IgD-negative memory B cell (primary cell): ENCODE measurements at regions not wholly inside any gene's neighbourhood (a gene's known extent, or its start where the extent isn't known, plus 50 kb on each side); places are given as distances from the start of the nearest gene placed in this dataset.

ENCODE experiments used
- H3K27ac Mint-ChIP-seq, 3 donors: one replicate each; pipeline ENCODE4 v1.8.0; 2020 to 2022; ENCODE audit warnings: mild to moderate bottlenecking in 3 of 3, mixed read lengths in 3 of 3, moderate library complexity in 1 of 3
- H3K27me3 Mint-ChIP-seq: one replicate; pipeline ENCODE4 v1.8.0; 2021; ENCODE audit warnings: mixed read lengths
- H3K36me3 Mint-ChIP-seq: one replicate; pipeline ENCODE4 v1.8.0; 2020; ENCODE audit warnings: mild to moderate bottlenecking, mixed read lengths
- H3K4me1 Mint-ChIP-seq, 3 donors: one replicate each; pipeline ENCODE4 v1.8.0; 2020 to 2022; ENCODE audit warnings: mixed read lengths in 3 of 3, mild to moderate bottlenecking in 1 of 3
- H3K4me3 Mint-ChIP-seq, 4 donors: one replicate each; pipeline ENCODE4 v1.8.0; 2020 to 2022; ENCODE audit warnings: mild to moderate bottlenecking in 4 of 4, mixed read lengths in 4 of 4, moderate library complexity in 3 of 4
- H3K9me3 Mint-ChIP-seq, 3 donors: one replicate each; pipeline ENCODE4 v1.8.0; 2020 to 2021; ENCODE audit warnings: mixed read lengths in 3 of 3, mild to moderate bottlenecking in 1 of 3

DNA sequence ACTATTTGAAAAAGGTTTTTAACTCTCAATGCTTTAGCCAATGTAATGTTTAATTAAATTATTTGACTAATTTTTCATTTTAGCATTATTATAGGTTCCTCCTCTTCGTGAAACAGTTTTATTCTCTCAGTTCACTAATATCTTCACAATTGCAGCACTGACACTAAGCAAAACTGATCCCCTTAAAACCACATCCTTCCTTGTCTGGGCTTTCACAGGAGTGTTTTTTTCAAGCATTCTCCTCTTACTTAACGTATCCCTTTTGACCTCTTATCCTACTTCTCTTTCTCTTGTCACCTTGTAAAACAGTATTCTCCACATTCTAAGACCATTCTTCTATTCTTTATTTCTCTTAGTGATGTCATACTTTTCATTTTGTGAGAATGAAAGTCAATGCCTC lies 112.8 kb downstream of the DSC3 start:
- Mint-ChIP-seq H3K36me3 (no peaks in the 10 kb centered on the region), H3K9me3 (peaks cover 0 to 19% (median 4%) of the 10 kb centered on the region in 3 donors), H3K27me3 (no peaks in the 10 kb centered on the region), H3K4me3 (no peak overlapping the region), H3K27ac (no peak overlapping the region), H3K4me1 (no peaks in the 10 kb centered on the region)

GRCh38 chr18:30929065-30929464 lies 113.5 kb downstream of the DSC3 start:
- Mint-ChIP-seq H3K27ac (no peak overlapping the region), H3K4me3 (no peak overlapping the region), H3K9me3 (peaks cover 0 to 24% (median 7%) of the 10 kb centered on the region in 3 donors), H3K27me3 (no peaks in the 10 kb centered on the region), H3K4me1 (no peaks in the 10 kb centered on the region), H3K36me3 (no peaks in the 10 kb centered on the region)

GRCh38 chr18:30927517-30928075 lies 114.9 kb downstream of the DSC3 start:
- Mint-ChIP-seq H3K9me3 (peaks cover 0 to 19% (median 7%) of the 10 kb centered on the region in 3 donors), H3K36me3 (no peaks in the 10 kb centered on the region), H3K27me3 (no peaks in the 10 kb centered on the region), H3K4me3 (no peak overlapping the region), H3K4me1 (no peaks in the 10 kb centered on the region), H3K27ac (no peak overlapping the region)

GRCh38 chr18:30927042-30927441 lies 115.5 kb downstream of the DSC3 start:
- H3K4me3 Mint-ChIP-seq: no peak overlapping the region
- no peaks in the 10 kb centered on the region for H3K36me3 Mint-ChIP-seq
- no peaks in the 10 kb centered on the region for H3K4me1 Mint-ChIP-seq
- H3K9me3 Mint-ChIP-seq: peaks cover 0 to 15% (median 7%) of the 10 kb centered on the region in 3 donors
- H3K27me3 Mint-ChIP-seq: no peaks in the 10 kb centered on the region
- H3K27ac Mint-ChIP-seq: no peak overlapping the region

DNA sequence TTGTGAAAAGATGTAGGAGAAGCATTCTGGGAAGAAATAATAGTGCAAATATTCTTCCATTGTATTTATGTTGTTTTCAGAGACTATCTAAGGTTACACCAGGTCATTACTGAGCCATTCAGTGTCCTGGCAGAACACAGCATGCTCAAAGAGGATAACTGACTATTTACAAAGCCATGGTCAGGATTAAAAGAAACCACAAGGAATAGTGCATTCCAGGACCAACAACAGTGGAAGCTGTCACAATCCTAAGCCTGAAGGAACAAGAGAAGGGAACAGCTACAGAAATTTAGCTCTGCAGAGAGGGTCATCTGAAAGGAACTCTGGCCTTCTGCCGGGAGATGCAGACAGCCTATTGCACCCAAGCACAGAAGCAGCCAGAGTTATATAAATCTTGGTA lies 116.7 kb downstream of the DSC3 start:
- no peaks in the 10 kb centered on the region for H3K36me3 Mint-ChIP-seq
- no peaks in the 10 kb centered on the region for H3K4me1 Mint-ChIP-seq
- H3K27ac Mint-ChIP-seq: no peak overlapping the region
- no peak overlapping the region for H3K4me3 Mint-ChIP-seq
- no peaks in the 10 kb centered on the region for H3K27me3 Mint-ChIP-seq
- H3K9me3 Mint-ChIP-seq: peaks cover 0 to 14% (median 7%) of the 10 kb centered on the region in 3 donors

GRCh38 chr18:30920757-30921156 lies 121.8 kb downstream of the DSC3 start:
- Mint-ChIP-seq H3K36me3 (no peaks in the 10 kb centered on the region), H3K27me3 (no peaks in the 10 kb centered on the region), H3K4me3 (no peak overlapping the region), H3K4me1 (no peaks in the 10 kb centered on the region), H3K27ac (no peak overlapping the region), H3K9me3 (peaks cover 0 to 7% (median 5%) of the 10 kb centered on the region in 3 donors)

DNA sequence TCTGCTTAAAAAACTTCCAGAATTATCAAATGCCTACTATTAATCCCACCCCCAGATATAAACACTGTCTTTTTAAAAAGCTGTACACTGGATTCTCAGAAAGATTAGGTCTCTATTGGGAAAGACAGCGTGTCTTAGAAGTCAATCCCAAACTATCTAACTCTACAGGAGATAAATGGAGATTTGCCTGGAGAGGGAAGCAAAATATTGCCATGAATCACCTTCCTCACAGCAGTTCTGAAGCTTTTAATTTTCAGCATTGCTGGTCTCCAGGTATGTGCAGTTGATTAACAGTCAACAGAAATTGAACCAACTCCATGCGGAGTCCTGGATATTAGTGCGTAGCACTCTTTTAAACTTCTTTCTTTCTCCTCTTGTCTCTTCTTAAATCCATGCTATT lies 122.2 kb downstream of the DSC3 start:
- no peaks in the 10 kb centered on the region for H3K4me1 Mint-ChIP-seq
- no peaks in the 10 kb centered on the region for H3K36me3 Mint-ChIP-seq
- H3K9me3 Mint-ChIP-seq: peaks cover 2 to 7% (median 5%) of the 10 kb centered on the region in 3 donors
- H3K4me3 Mint-ChIP-seq: no peak overlapping the region
- no peaks in the 10 kb centered on the region for H3K27me3 Mint-ChIP-seq
- H3K27ac Mint-ChIP-seq: no peak overlapping the region

DNA sequence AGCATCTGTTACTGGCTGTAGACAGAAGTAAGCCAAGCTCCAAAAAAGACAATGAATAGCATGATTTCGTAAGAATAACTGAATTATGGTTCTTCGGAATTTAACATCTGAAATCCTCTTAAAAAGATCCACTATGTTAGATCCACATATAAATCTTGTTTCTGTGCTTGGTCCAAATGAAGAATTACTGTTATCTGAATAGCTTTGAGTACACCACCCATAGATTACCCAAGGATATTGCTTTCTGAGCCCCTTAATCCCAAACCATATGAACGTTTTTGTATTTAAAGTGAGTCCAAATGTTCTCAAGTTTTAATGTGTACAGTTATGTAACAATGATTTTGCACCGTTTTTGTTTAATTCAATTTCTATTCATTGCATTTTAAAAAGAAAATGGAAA lies 124.9 kb downstream of the DSC3 start:
- H3K4me3 Mint-ChIP-seq: no peak overlapping the region
- no peaks in the 10 kb centered on the region for H3K36me3 Mint-ChIP-seq
- no peaks in the 10 kb centered on the region for H3K27me3 Mint-ChIP-seq
- no peaks in the 10 kb centered on the region for H3K4me1 Mint-ChIP-seq
- H3K9me3 Mint-ChIP-seq: peaks cover 0 to 4% (median 2%) of the 10 kb centered on the region in 3 donors
- no peak overlapping the region for H3K27ac Mint-ChIP-seq

DNA sequence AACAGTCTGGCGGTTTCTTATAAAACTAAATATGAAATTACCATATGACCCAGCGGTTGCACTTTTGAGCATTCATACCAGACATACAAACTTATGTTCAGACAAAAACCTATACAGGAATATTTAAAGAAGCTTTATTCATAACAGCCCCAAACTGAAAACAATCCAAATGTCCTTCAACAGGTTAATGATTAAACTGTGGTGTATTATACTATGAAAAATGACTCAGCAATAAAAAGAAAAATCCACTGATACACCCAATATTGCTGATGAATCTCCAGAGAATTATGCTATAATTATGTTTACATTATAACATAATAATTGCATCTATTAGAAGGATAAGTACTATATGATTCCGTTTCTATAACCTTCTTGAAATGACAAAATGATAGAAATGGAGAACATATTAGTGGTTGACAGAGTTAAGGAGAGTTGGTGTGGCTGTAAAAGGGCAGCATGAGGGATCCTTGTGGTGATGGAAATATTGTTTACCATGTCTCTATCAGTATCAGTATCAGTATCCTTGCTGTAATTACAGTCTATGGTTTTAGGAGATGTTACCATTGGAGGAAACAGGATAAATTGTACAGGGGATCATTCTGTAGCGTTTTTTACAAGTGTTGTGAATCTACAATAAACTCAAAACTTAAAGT lies 127.1 kb downstream of the DSC3 start:
- no peaks in the 10 kb centered on the region for H3K4me1 Mint-ChIP-seq
- no peaks in the 10 kb centered on the region for H3K27me3 Mint-ChIP-seq
- peaks cover 2 to 4% (median 4%) of the 10 kb centered on the region in 3 donors for H3K9me3 Mint-ChIP-seq
- H3K4me3 Mint-ChIP-seq: no peak overlapping the region
- no peaks in the 10 kb centered on the region for H3K36me3 Mint-ChIP-seq
- no peak overlapping the region for H3K27ac Mint-ChIP-seq

GRCh38 chr18:30908381-30908780 lies 134.2 kb downstream of the DSC3 start:
- Mint-ChIP-seq H3K4me3 (no peak overlapping the region), H3K4me1 (no peaks in the 10 kb centered on the region), H3K27me3 (no peaks in the 10 kb centered on the region), H3K9me3 (peaks cover 2 to 9% (median 3%) of the 10 kb centered on the region in 3 donors), H3K27ac (no peak overlapping the region), H3K36me3 (no peaks in the 10 kb centered on the region)

DNA sequence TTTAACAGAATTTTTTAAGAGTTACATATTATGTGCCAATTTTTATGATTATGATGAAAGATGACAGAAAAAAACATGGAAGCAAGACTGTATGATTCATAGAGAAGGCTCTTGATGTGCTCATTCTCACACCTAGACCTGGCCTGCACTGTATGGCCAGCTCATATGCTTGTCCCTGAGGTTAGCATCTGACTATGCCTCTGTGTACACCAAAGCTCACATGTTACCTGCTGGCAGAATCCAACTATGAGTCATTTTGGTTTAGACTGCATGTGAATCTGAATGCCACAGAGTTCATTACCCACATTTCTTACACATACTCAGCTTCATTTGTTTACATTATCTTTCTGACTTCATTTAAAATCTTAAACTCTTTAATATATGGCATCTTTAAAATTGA lies 139.0 kb downstream of the DSC3 start:
- Mint-ChIP-seq H3K4me3 (no peak overlapping the region), H3K27ac (no peak overlapping the region)

GRCh38 chr18:30889519-30890301 lies 152.8 kb downstream of the DSC3 start:
- no peaks in the 10 kb centered on the region for H3K4me1 Mint-ChIP-seq
- no peak overlapping the region for H3K4me3 Mint-ChIP-seq
- no peaks in the 10 kb centered on the region for H3K36me3 Mint-ChIP-seq
- H3K27ac Mint-ChIP-seq: no peak overlapping the region
- peaks cover 0 to 2% (median 0%) of the 10 kb centered on the region in 3 donors for H3K9me3 Mint-ChIP-seq
- H3K27me3 Mint-ChIP-seq: no peaks in the 10 kb centered on the region

More for the DNA sequence above, 139.0 kb downstream of the DSC3 start:
- peaks cover 3 to 12% (median 4%) of the 10 kb centered on the region in 3 donors for H3K9me3 Mint-ChIP-seq
- no peaks in the 10 kb centered on the region for H3K36me3 Mint-ChIP-seq
- H3K4me1 Mint-ChIP-seq: no peaks in the 10 kb centered on the region
- no peaks in the 10 kb centered on the region for H3K27me3 Mint-ChIP-seq

GRCh38 chr18:30888344-30888743 lies 154.2 kb downstream of the DSC3 start:
- Mint-ChIP-seq H3K9me3 (peaks cover 0 to 2% (median 0%) of the 10 kb centered on the region in 3 donors), H3K4me3 (no peak overlapping the region), H3K4me1 (no peaks in the 10 kb centered on the region), H3K27me3 (no peaks in the 10 kb centered on the region), H3K36me3 (no peaks in the 10 kb centered on the region), H3K27ac (no peak overlapping the region)

DNA sequence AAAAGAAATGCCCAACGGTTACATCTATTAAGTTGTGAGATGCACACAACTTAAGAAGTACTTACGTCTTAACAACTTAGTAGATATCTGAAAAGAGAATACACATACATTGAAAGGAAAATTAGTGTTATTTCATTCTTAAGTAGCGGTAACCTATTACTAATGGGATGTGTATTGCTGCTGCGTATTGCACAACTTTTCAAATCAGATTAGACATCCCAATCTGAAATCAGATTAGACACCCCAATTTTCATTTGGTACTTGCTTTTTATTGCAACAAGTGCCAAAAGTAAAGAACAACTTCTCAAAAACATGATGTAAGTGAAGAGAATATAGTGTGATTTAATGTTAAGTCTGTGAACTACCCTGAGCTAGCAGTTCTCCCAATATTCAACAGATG lies 155.5 kb downstream of the DSC3 start:
- Mint-ChIP-seq H3K9me3 (peaks cover 2 to 6% (median 4%) of the 10 kb centered on the region in 3 donors), H3K4me1 (no peaks in the 10 kb centered on the region), H3K36me3 (no peaks in the 10 kb centered on the region), H3K4me3 (no peak overlapping the region), H3K27me3 (no peaks in the 10 kb centered on the region), H3K27ac (no peak overlapping the region)

DNA sequence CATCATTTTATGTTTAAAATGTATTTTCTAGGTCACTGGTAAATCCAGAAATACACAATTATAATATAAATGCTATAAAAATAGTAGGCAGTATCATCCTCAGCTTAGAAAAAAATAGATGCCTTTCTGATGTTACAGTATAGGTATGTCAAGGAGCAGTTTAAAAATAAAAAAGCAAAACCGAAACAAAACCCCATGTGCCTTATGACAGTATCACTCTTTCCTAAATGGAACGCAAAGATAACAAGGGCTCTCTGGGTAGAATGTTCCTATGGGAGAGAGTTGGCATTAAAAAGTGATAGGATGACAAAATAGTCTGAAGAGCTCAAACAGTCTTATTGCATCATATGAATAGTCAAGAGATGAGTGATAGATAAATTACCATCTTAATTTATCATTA lies 172.1 kb downstream of the DSC3 start:
- H3K4me3 Mint-ChIP-seq: no peak overlapping the region
- no peak overlapping the region for H3K27ac Mint-ChIP-seq

More for the DNA sequence above, 172.1 kb downstream of the DSC3 start:
- H3K4me1 Mint-ChIP-seq: no peaks in the 10 kb centered on the region
- peaks cover 2 to 6% (median 2%) of the 10 kb centered on the region in 3 donors for H3K9me3 Mint-ChIP-seq
- no peaks in the 10 kb centered on the region for H3K27me3 Mint-ChIP-seq
- H3K36me3 Mint-ChIP-seq: no peaks in the 10 kb centered on the region
